ENCODE measurements at regions not wholly inside any gene's neighbourhood (a gene's known extent, or its start where the extent isn't known, plus 50 kb on each side); places are given as distances from the start of the nearest gene placed in this dataset.

DNA sequence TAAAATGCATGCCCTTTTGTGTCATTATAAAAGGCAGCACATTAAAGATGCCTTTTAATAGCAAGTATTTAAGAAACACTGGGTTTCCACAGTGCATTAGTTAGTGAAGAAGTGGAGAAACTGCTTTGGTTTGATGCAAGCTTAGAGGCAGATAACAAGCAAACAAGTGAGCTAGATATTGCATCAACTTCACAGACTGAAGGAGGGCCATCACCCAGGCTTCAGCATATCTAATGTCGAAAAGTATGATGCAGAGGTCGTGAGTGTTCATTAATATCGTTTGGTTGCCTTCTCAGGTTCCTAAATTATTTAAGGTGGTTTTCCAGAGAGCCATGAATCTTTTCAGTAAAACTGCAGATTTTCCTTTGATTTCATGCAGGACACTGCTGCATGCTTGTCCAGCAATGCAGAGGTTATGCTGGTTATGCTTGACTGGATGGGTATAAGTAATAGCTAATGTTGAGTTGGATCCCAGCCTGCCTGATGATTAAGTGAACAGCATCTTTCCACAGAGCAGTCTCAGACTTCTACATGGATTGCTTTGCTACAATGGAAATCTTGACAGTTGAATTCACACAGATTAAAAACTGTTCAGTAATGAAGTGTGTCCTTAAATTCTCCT lies 69.7 kb upstream of the IPO9 start:
- FAIRE-seq (no peak), ATAC-seq (no peak), DNase-seq (ENCODE audit: low read depth, low spot score) (no peak)
- Histone ChIP-seq H2AFZ (ENCODE audit: control insufficient read depth, low read depth, low read length) (no peak overlapping the region), H3K4me3 (no peak overlapping the region), H3K27ac (ENCODE audit: control insufficient read depth, insufficient read depth) (no peak overlapping the region), H4K20me1 (ENCODE audit: control insufficient read depth, insufficient read depth) (no peaks in the 10 kb centered on the region), H3K79me2 (ENCODE audit: control insufficient read depth, insufficient read depth, low read length) (no peaks in the 10 kb centered on the region), H3K27me3 (replicated peaks in 1 of 2; ENCODE audit: control insufficient read depth in 2 of 2, insufficient read depth in 2 of 2, low read length in 1 of 2) (no peaks in the 10 kb centered on the region; a peak in 1 of 4 replicates), H3K4me1 (ENCODE audit: control insufficient read depth, insufficient read depth, low read length) (0 out of 2 replicates have a peak, but pooled peaks cover 14% of the 10 kb centered on the region), H3K4me2 (ENCODE audit: control insufficient read depth, insufficient read depth) (no peak overlapping the region), H3K9me3 (replicated peaks; ENCODE audit: control insufficient read depth, insufficient read depth, low read length) (no peaks in the 10 kb centered on the region), H3K36me3 (ENCODE audit: control insufficient read depth in 2 of 2, insufficient read depth in 2 of 2, low read length in 1 of 2) (no peaks in the 10 kb centered on the region), H3K9ac (ENCODE audit: control insufficient read depth, insufficient read depth, low read length) (no peak overlapping the region)
- ChIA-PET RAD21 (ENCODE audit: unreplicated experiment) (no interaction called here), SMC1A (ENCODE audit: uncharacterized antibody, unreplicated experiment) (interaction anchor here (1.3 kb wide), 1 partner anchor 50 kb away, joined by 3 read pairs; no protein-coding TSS in a partner anchor), POLR2A (no interaction called here), CTCF (interaction anchor here (1.1 kb wide), 1 partner anchor 33 kb away, joined by 3 read pairs; no protein-coding TSS in a partner anchor)
- no TSS peak for BruUV-seq (replicated peaks)
- in situ Hi-C loops (cut with MboI) (no loop called here), intact Hi-C loops (cut with micrococcal nuclease; ENCODE audit: unreplicated experiment) (no loop called here)
- no peak for TF ChIP-seq SREBF2 (IDR thresholded peaks at IDR 0.05; ENCODE audit: low read length)
- TF ChIP-seq CBX5 (IDR thresholded peaks at IDR 0.05; ENCODE audit: low read depth): no peak
- TF ChIP-seq BMI1 (IDR thresholded peaks at IDR 0.05; ENCODE audit: borderline replicate concordance): no peak
- TF ChIP-seq, protein P1, sequence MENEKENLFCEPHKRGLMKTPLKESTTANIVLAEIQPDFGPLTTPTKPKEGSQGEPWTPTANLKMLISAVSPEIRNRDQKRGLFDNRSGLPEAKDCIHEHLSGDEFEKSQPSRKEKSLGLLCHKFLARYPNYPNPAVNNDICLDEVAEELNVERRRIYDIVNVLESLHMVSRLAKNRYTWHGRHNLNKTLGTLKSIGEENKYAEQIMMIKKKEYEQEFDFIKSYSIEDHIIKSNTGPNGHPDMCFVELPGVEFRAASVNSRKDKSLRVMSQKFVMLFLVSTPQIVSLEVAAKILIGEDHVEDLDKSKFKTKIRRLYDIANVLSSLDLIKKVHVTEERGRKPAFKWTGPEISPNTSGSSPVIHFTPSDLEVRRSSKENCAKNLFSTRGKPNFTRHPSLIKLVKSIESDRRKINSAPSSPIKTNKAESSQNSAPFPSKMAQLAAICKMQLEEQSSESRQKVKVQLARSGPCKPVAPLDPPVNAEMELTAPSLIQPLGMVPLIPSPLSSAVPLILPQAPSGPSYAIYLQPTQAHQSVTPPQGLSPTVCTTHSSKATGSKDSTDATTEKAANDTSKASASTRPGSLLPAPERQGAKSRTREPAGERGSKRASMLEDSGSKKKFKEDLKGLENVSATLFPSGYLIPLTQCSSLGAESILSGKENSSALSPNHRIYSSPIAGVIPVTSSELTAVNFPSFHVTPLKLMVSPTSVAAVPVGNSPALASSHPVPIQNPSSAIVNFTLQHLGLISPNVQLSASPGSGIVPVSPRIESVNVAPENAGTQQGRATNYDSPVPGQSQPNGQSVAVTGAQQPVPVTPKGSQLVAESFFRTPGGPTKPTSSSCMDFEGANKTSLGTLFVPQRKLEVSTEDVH (IDR thresholded peaks at IDR 0.05; ENCODE audit: low read depth, partially characterized antibody): no peak
- TF ChIP-seq, protein P2, sequence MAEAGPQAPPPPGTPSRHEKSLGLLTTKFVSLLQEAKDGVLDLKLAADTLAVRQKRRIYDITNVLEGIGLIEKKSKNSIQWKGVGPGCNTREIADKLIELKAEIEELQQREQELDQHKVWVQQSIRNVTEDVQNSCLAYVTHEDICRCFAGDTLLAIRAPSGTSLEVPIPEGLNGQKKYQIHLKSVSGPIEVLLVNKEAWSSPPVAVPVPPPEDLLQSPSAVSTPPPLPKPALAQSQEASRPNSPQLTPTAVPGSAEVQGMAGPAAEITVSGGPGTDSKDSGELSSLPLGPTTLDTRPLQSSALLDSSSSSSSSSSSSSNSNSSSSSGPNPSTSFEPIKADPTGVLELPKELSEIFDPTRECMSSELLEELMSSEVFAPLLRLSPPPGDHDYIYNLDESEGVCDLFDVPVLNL (IDR thresholded peaks at IDR 0.05; ENCODE audit: low read depth, low read length): no peak
- TF ChIP-seq, protein P3, sequence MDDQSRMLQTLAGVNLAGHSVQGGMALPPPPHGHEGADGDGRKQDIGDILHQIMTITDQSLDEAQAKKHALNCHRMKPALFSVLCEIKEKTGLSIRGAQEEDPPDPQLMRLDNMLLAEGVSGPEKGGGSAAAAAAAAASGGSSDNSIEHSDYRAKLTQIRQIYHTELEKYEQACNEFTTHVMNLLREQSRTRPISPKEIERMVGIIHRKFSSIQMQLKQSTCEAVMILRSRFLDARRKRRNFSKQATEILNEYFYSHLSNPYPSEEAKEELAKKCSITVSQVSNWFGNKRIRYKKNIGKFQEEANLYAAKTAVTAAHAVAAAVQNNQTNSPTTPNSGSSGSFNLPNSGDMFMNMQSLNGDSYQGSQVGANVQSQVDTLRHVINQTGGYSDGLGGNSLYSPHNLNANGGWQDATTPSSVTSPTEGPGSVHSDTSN (IDR thresholded peaks at IDR 0.05; ENCODE audit: insufficient replicate concordance, low read depth, low read length): no peak
- no peak for TF ChIP-seq SMARCA5 (IDR thresholded peaks at IDR 0.05)
- WGBS (ENCODE audit: insufficient coverage, insufficient replicate concordance, low lambda C conversion rate, missing lambda C conversion rate): 13% methylated on average over 3 of the region's 3 CpGs

All from GM12878 (cell line).